HT1080 (cell line): ENCODE measurements at regions not wholly inside any gene's neighbourhood (a gene's known extent, or its start where the extent isn't known, plus 50 kb on each side); places are given as distances from the start of the nearest gene placed in this dataset.

Experiments used
- DNase-seq: peaks from one replicate; pipeline ENCODE4 v3.0.0-alpha.2; 2015; ENCODE audit warnings: low read depth

- no peak for DNase-seq
Observed at GRCh38 chr12:85676816-85677749, 159.1 kb downstream of the RASSF9 start.

- DNase-seq: no peak
Observed at GRCh38 chr12:85679296-85679695, 156.9 kb downstream of the RASSF9 start.

GRCh38 chr12:85680881-85681280 is 155.3 kb downstream of the RASSF9 start:
- DNase-seq: no peak

- DNase-seq: no peak
Observed at GRCh38 chr12:85681333-85681732, 154.9 kb downstream of the RASSF9 start.

- no peak for DNase-seq
Observed at GRCh38 chr12:85683051-85683450, 153.2 kb downstream of the RASSF9 start.

- DNase-seq: no peak
Observed at GRCh38 chr12:85688837-85689236, 147.4 kb downstream of the RASSF9 start.

GRCh38 chr12:85690146-85690545 is 146.1 kb downstream of the RASSF9 start:
- no peak for DNase-seq

- peak; percentile 2 for DNase-seq
Observed at GRCh38 chr12:85693093-85693665, 143.0 kb downstream of the RASSF9 start.

GRCh38 chr12:85695097-85695715 is 141.0 kb downstream of the RASSF9 start:
- DNase-seq: no peak

GRCh38 chr12:85697003-85697402 is 139.2 kb downstream of the RASSF9 start:
- no peak for DNase-seq

GRCh38 chr12:85698937-85699336 is 137.3 kb downstream of the RASSF9 start:
- no peak for DNase-seq

GRCh38 chr12:85708775-85709174 is 127.4 kb downstream of the RASSF9 start:
- DNase-seq: no peak

- no peak for DNase-seq
Observed at GRCh38 chr12:85711735-85712390, 124.3 kb downstream of the RASSF9 start.

- DNase-seq: no peak
Observed at GRCh38 chr12:85713373-85713772, 122.8 kb downstream of the RASSF9 start.

GRCh38 chr12:85714425-85714824 is 121.8 kb downstream of the RASSF9 start:
- no peak for DNase-seq

- DNase-seq: no peak
Observed at GRCh38 chr12:85720308-85721033, 115.7 kb downstream of the RASSF9 start.

- no peak for DNase-seq
Observed at GRCh38 chr12:85725991-85726390, 110.2 kb downstream of the RASSF9 start.

- DNase-seq: peak; percentile 57
Observed at GRCh38 chr12:85733221-85733840, 102.9 kb downstream of the RASSF9 start.

- peak; percentile 12 for DNase-seq
Observed at GRCh38 chr12:85733984-85734383, 102.2 kb downstream of the RASSF9 start.

GRCh38 chr12:85740186-85740585 is 96.0 kb downstream of the RASSF9 start:
- DNase-seq: no peak

- no peak for DNase-seq
Observed at GRCh38 chr12:85741046-85741445, 95.2 kb downstream of the RASSF9 start.
